Large intestine (tissue), 3 donors: ENCODE measurements at regions not wholly inside any gene's neighbourhood (a gene's known extent, or its start where the extent isn't known, plus 50 kb on each side); places are given as distances from the start of the nearest gene placed in this dataset.
"Not testable (repeated sequence)": the region's sequence is repeated elsewhere in the genome, so short reads cannot be mapped to it uniquely, and the experiment has no call there.

Experiments used
- DNase-seq, 2 donors: peaks; one replicate each; pipeline versions ENCODE4 v3.0.0 to v3.0.0-alpha.2; 2013
- H3K27ac ChIP-seq: one replicate; pipeline ENCODE4 v1.5.1; 2013; ENCODE audit warnings: low read length
- H3K27me3 ChIP-seq: 2 replicates; pipeline ENCODE4 v1.6.1; 2013; ENCODE audit warnings: low read length; ENCODE audit not compliant: control insufficient read depth, insufficient read depth
- H3K36me3 ChIP-seq: 2 replicates; pipeline ENCODE4 v1.6.1; 2013; ENCODE audit warnings: low read length; ENCODE audit not compliant: control insufficient read depth, insufficient read depth
- H3K4me1 ChIP-seq: one replicate; pipeline ENCODE4 v1.6.1; 2013; ENCODE audit warnings: low read length; ENCODE audit not compliant: control insufficient read depth, insufficient read depth
- H3K4me3 ChIP-seq: one replicate; pipeline ENCODE4 v1.5.1; 2013; ENCODE audit warnings: low read length
- H3K9me3 ChIP-seq: one replicate; pipeline ENCODE4 v1.6.1; 2013; ENCODE audit warnings: mild to moderate bottlenecking, low read depth, low read length, moderate library complexity; ENCODE audit not compliant: control insufficient read depth
- WGBS: methylation state at CpG from one replicate; pipeline ENCODE4 v1.1.5; 2013; ENCODE audit warnings: low lambda C conversion rate; ENCODE audit not compliant: insufficient coverage; 5-methylcytosine and 5-hydroxymethylcytosine counted together

- no CpG with 5 or more reads among the region's 3 CpGs for WGBS
- H3K4me1 ChIP-seq = no peaks in the 10 kb centered on the region
- H3K9me3 ChIP-seq = no peaks in the 10 kb centered on the region
- H3K36me3 ChIP-seq = no peaks in the 10 kb centered on the region
- no peak overlapping the region for H3K4me3 ChIP-seq
- DNase-seq = no peak
- H3K27me3 ChIP-seq = peaks cover 2% of the 10 kb centered on the region
- H3K27ac ChIP-seq = no peak overlapping the region
Measured at GRCh38 chr9:1922026-1922425, 93.1 kb upstream of the SMARCA2 start.

DNA sequence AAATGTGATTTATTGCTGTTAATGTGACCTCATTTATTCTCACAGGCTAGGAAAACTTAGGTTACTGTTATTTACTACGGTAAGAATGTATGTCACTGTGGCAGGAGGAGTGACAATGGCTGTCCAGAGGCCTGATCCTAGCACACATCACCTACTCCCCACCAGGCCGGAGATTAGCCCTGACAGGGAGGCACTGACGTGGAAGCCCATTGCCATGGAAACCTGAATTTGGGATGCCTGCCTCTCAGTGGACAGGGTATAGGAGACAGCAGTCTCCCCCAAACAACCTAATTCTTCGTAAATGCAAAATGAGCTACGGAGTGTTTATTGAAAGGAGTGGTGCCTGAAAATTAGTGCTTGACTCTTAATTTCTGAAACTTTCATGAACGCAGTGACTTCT lies 87.6 kb upstream of the SMARCA2 start:
- H3K27ac ChIP-seq = no peak overlapping the region
- peaks cover 2% of the 10 kb centered on the region for H3K27me3 ChIP-seq
- DNase-seq = no peak
- WGBS = no CpG with 5 or more reads among the region's 6 CpGs
- no peaks in the 10 kb centered on the region for H3K9me3 ChIP-seq
- no peaks in the 10 kb centered on the region for H3K4me1 ChIP-seq
- H3K36me3 ChIP-seq = no peaks in the 10 kb centered on the region
- no peak overlapping the region for H3K4me3 ChIP-seq

DNA sequence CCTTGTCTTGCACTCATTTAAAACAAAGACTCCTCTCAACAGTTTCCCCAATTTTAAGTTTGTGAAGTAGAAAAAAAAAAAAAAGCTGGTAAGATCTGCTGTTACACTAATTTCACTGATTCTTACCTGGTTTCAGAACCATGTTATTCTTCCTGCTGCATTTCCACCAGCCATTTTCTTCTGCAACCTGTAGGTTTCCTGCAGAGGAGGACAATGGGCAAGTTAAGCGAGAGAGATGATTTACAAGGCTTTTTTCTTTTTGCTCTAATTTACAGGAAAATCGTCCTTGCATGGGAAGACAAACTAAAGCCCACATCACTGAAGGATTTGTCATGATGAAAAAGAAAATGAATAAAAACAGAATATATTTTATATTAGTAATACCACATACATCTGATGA lies 86.0 kb upstream of the SMARCA2 start:
- H3K4me1 ChIP-seq = no peaks in the 10 kb centered on the region
- no CpG with 5 or more reads among the region's 2 CpGs for whole genome bisulfite sequencing
- no peak overlapping the region for H3K27ac ChIP-seq
- H3K36me3 ChIP-seq = no peaks in the 10 kb centered on the region
- H3K4me3 ChIP-seq = no peak overlapping the region
- DNase-seq = no peak
- peaks cover 2% of the 10 kb centered on the region for H3K27me3 ChIP-seq
- no peaks in the 10 kb centered on the region for H3K9me3 ChIP-seq

- no CpG with 5 or more reads among the region's 5 CpGs for WGBS
- Histone ChIP-seq H3K36me3 (no peaks in the 10 kb centered on the region), H3K27me3 (peaks cover 2% of the 10 kb centered on the region), H3K4me1 (no peaks in the 10 kb centered on the region), H3K9me3 (no peaks in the 10 kb centered on the region), H3K27ac (no peak overlapping the region), H3K4me3 (no peak overlapping the region)
- no peak for DNase-seq
Measured at GRCh38 chr9:1929722-1930244, 85.4 kb upstream of the SMARCA2 start.

DNA sequence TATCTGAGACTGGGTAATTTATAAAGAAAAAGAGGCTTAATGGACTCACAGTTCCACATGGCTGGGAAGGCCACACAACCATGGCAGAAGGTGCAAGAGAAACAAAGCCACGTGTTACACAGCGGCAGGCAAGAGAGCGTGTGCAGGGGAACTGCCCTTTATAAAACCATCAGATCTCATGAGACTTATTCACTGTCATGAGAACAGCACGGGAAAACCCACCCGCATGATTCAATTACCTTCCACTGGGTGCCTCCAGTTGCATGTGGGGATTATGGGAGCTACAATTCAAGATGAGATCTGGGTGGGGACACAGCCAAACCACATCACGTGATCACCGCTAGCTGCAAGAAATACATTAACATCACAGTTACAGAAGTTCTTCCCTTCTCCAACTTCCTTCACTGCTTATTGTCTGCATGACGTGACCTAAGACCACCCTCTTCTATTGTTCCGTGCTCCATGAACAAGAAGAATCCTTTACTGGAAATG lies 84.9 kb upstream of the SMARCA2 start:
- not testable (repeated sequence) for H3K36me3 ChIP-seq, H3K9me3 ChIP-seq, H3K27ac ChIP-seq, H3K4me1 ChIP-seq, H3K27me3 ChIP-seq, DNase-seq, H3K4me3 ChIP-seq
- 100% methylated on average over 2 of the region's 9 CpGs for WGBS

DNA sequence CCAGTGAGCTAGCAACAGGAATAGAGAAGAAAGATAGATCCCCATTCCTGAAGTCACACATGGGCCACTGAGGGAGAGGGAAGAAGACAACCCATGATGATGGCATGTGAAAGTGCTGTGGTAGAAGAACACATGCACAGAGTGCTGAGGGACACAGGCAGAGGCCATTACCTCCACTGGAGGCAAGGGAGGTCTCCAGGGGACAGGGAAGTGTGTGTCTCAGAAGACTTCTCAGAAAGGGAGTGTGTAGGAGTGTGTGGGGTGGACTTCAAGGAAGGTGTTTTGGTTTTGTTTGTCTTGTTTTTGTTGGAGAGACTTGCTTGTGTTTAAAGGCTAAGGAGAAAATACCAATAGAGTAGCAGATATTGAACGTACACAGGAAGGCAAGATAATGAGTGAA lies 77.0 kb upstream of the SMARCA2 start:
- H3K4me3 ChIP-seq = no peak overlapping the region
- H3K4me1 ChIP-seq = no peaks in the 10 kb centered on the region
- no peak for DNase-seq
- H3K27ac ChIP-seq = no peak overlapping the region
- H3K9me3 ChIP-seq = no peaks in the 10 kb centered on the region
- H3K27me3 ChIP-seq = no peaks in the 10 kb centered on the region
- 60% methylated on average over 1 of the region's 1 CpG for WGBS
- no peaks in the 10 kb centered on the region for H3K36me3 ChIP-seq

DNA sequence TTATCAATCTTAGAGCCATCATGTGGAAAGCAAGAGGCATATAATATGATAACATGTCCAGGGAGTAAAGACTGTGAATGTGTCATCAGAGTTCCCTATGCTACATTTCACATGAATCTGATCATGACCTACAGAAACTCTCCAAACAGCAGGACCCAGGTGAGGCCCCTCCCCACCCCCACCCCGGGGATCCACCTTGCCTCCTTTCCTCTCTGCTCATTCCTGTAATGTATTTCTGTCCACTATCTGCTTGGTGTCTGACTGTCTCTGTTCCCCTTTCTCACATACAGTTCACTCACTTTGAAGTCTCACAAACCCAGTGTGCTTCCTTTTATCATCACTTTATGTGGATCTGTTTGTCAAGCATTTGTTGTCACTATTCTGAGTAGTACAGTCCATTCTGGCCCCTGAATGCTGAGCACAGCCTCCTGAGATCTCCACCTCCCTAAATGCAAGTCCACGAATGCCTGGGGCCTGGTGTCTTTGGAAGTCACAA lies 76.4 kb upstream of the SMARCA2 start:
- peak overlapping the region; percentile 10 for H3K27ac ChIP-seq
- WGBS = no CpG with 5 or more reads among the region's 2 CpGs
- no peaks in the 10 kb centered on the region for H3K9me3 ChIP-seq
- no peaks in the 10 kb centered on the region for H3K4me1 ChIP-seq
- no peaks in the 10 kb centered on the region for H3K36me3 ChIP-seq
- H3K4me3 ChIP-seq = no peak overlapping the region
- peak; percentile 28 to 37 for DNase-seq
- H3K27me3 ChIP-seq = no peaks in the 10 kb centered on the region

DNA sequence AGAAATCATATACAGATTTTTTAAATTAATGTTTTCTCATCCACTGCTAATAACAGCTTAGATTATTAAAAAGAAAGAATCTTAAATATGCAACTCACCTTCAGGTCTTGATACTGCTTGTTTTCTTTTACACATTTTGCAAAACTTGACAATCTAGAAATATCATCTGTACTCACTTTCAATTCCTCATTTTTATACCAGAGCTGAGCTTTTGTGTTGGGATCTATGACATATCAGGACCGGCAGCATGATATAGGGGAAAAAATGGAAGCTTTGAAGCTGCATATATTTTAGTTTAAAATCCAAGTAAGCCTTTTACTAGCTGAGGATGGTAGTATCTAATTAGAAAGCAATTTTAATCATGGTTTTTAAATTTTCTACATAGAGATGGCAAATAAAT lies 75.7 kb upstream of the SMARCA2 start:
- no peak overlapping the region for H3K27ac ChIP-seq
- DNase-seq = no peak
- no peak overlapping the region for H3K4me3 ChIP-seq
- no peaks in the 10 kb centered on the region for H3K27me3 ChIP-seq
- H3K9me3 ChIP-seq = no peaks in the 10 kb centered on the region
- no peaks in the 10 kb centered on the region for H3K36me3 ChIP-seq
- H3K4me1 ChIP-seq = no peaks in the 10 kb centered on the region
- no CpG with 5 or more reads among the region's 1 CpG for WGBS

DNA sequence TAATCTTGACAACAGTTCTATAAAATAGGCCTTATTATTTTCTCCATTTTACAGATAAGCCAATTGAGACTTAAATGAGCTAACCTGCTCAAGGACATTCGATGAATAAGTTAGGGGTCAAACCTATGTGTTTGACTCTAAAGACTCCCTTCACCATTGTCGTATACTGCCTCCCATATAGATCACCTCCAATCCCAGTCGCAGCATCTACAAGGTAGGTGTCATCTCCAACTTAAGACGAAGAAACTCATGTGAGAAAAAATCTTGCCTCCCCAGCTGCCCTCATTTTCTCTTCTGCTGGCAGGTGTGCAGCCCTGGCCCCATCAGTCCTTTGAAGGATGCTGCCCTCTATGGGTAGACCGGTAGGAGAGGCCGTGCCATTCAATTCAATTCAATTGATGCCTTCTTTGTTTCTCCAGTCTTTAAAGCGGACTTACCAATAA lies 75.2 kb upstream of the SMARCA2 start:
- Histone ChIP-seq H3K4me3 (no peak overlapping the region), H3K4me1 (no peaks in the 10 kb centered on the region), H3K27me3 (no peaks in the 10 kb centered on the region), H3K27ac (no peak overlapping the region), H3K9me3 (no peaks in the 10 kb centered on the region), H3K36me3 (no peaks in the 10 kb centered on the region)
- WGBS = 62% methylated on average over 4 of the region's 7 CpGs
- peak in 1 of 2 donors; percentile 26 for DNase-seq

DNA sequence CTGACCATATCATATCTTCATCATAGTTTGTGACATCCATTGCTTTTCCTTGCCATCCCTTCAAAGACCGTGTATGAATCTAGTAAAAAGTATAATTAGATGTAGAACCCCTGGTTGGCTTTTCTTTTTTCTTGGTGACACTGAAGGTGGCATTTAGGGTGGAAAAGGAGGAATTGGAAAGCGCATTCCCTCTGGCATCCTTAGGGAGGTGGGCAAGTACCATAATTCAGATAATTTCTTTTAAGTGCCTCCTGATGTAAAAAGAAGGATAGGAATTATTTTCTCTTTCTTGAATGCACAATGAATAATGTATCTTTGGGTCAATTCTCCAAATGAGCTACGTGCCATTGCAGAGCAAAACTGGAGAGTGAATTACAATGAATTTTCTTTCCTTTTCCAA lies 73.2 kb upstream of the SMARCA2 start:
- Histone ChIP-seq H3K4me3 (no peak overlapping the region), H3K4me1 (no peaks in the 10 kb centered on the region)

More for the DNA sequence above, 73.2 kb upstream of the SMARCA2 start:
- DNase-seq = no peak
- WGBS = 71% methylated on average over 1 of the region's 3 CpGs
- Histone ChIP-seq H3K36me3 (no peaks in the 10 kb centered on the region), H3K9me3 (no peaks in the 10 kb centered on the region), H3K27ac (no peak overlapping the region), H3K27me3 (no peaks in the 10 kb centered on the region)
